Thyroid gland (tissue), 4 donors: ENCODE measurements at regions not wholly inside any gene's neighbourhood (a gene's known extent, or its start where the extent isn't known, plus 50 kb on each side); places are given as distances from the start of the nearest gene placed in this dataset.
"Not testable (repeated sequence)": the region's sequence is repeated elsewhere in the genome, so short reads cannot be mapped to it uniquely, and the experiment has no call there.

Source experiments
- CTCF ChIP-seq, 6 experiments: fragments of 200-600 bp in 3 of 6; fragments of 450-650 bp in 3 of 6; sonication (generic) in 3 of 6; IDR thresholded peaks; one replicate each; pipeline ENCODE4 v1.5.1; 2016 to 2019; ENCODE audit warnings: antibody characterized with exemption in 6 of 6, mild to moderate bottlenecking in 2 of 6, inconsistent platforms in 1 of 6, moderate library complexity in 1 of 6
- POLR2A ChIP-seq, 2 donors: fragments of 450-650 bp; IDR thresholded peaks; one replicate each; pipeline ENCODE4 v1.6.1; 2017; ENCODE audit warnings: antibody characterized with exemption in 2 of 2, mild to moderate bottlenecking in 2 of 2, moderate library complexity in 1 of 2

DNA sequence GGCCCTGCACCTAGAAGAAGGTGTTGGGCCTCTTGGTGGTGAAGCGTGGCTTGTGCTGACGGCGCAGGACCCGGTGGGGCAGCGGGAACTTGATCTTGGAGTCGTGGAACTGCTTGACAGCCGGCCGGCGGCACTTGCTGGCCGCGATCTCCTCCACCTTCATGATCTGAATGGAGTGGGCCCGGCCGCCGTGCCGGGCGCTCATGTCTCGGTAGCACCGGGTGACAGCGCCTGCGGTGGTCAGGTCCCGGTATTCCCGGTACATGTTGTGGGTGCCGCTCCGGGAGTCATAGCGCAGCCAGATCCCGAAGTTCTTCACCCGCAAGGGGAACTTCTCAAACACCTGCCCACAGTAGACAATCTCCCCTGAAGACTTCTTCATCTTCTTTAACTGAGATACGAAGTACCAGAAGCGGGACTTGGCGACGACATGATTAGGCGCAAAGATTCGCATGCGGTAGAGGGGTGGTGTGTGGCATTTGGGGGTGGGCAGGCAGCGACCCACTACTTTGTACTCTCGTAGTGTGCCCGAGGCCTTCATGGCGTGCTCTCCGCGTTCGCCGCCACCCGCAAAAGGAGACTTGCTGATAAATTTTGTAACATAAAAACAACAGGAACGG, 92.1 kb upstream of the MSH6 start:
- TF ChIP-seq CTCF, POLR2A (IDR thresholded peaks at IDR 0.05): not testable (repeated sequence)
